ENCODE measurements at regions not wholly inside any gene's neighbourhood (a gene's known extent, or its start where the extent isn't known, plus 50 kb on each side); places are given as distances from the start of the nearest gene placed in this dataset.
A peak's percentile ranks its signal among the peaks of the same experiment; 100 is the strongest.

- Histone ChIP-seq H3K9ac (no peak overlapping the region), H3K79me2 (ENCODE audit: insufficient read depth) (no peaks in the 10 kb centered on the region), H3K4me2 (ENCODE audit: unreplicated experiment) (no peak overlapping the region), H3K27me3 (replicated peaks; ENCODE audit: insufficient read depth) (no peaks in the 10 kb centered on the region), H3K36me3 (ENCODE audit: low read depth) (no peaks in the 10 kb centered on the region), H3K4me3 (no peak overlapping the region), H3K9me2 (ENCODE audit: insufficient read depth) (no peaks in the 10 kb centered on the region), H4K20me1 (ENCODE audit: insufficient read depth) (no peaks in the 10 kb centered on the region), H3K4me1 (ENCODE audit: insufficient read depth) (no peaks in the 10 kb centered on the region), H3F3A (ENCODE audit: insufficient read depth) (no peaks in the 10 kb centered on the region), H2AFZ (no peak overlapping the region), H3K27ac (no peak overlapping the region), H3K9me3 (ENCODE audit: low read depth) (no peaks in the 10 kb centered on the region)
- TF ChIP-seq EZH2 (IDR thresholded peaks at IDR 0.05; ENCODE audit: insufficient read depth, poor library complexity, severe bottlenecking) (no peak), EZH2phosphoT487 (IDR thresholded peaks at IDR 0.05; ENCODE audit: insufficient read depth, low read depth) (no peak)
- no peak for DNase-seq
- in situ Hi-C loops (cut with MboI), result no loop called here
- WGBS, 2 experiments (ENCODE audit: low coverage in 1 of 2, low lambda C conversion rate in 2 of 2, missing lambda C conversion rate in 2 of 2), result 31 to 39% methylated on average over 2 of the region's 2 CpGs
Observed at GRCh38 chr4:143784567-143784966, 84.1 kb upstream of the FREM3 start.

- Histone ChIP-seq H3K9me3 (ENCODE audit: low read depth) (no peaks in the 10 kb centered on the region), H3K4me3 (no peak overlapping the region), H3K27ac (no peak overlapping the region), H4K20me1 (ENCODE audit: insufficient read depth) (no peaks in the 10 kb centered on the region), H3K27me3 (replicated peaks; ENCODE audit: insufficient read depth) (no peaks in the 10 kb centered on the region), H3K9me2 (ENCODE audit: insufficient read depth) (no peaks in the 10 kb centered on the region), H3K4me1 (ENCODE audit: insufficient read depth) (no peaks in the 10 kb centered on the region), H2AFZ (no peak overlapping the region), H3F3A (ENCODE audit: insufficient read depth) (no peaks in the 10 kb centered on the region), H3K79me2 (ENCODE audit: insufficient read depth) (no peaks in the 10 kb centered on the region), H3K4me2 (ENCODE audit: unreplicated experiment) (no peak overlapping the region), H3K9ac (no peak overlapping the region), H3K36me3 (ENCODE audit: low read depth) (no peaks in the 10 kb centered on the region)
- peak; percentile 8 for DNase-seq
- WGBS, 2 experiments (ENCODE audit: low coverage in 1 of 2, low lambda C conversion rate in 2 of 2, missing lambda C conversion rate in 2 of 2), result 56 to 72% methylated on average over 1 of the region's 1 CpG
- TF ChIP-seq EZH2 (IDR thresholded peaks at IDR 0.05; ENCODE audit: insufficient read depth, poor library complexity, severe bottlenecking) (no peak), EZH2phosphoT487 (IDR thresholded peaks at IDR 0.05; ENCODE audit: insufficient read depth, low read depth) (no peak)
- in situ Hi-C loops (cut with MboI), result no loop called here
Observed at GRCh38 chr4:143782521-143782920, 82.0 kb upstream of the FREM3 start.

GRCh38 chr4:143773998-143774895 lies 73.8 kb upstream of the FREM3 start:
- no peaks in the 10 kb centered on the region for H3K9me2 ChIP-seq (ENCODE audit: insufficient read depth)
- H3K9ac ChIP-seq, result no peak overlapping the region
- H4K20me1 ChIP-seq (ENCODE audit: insufficient read depth), result no peaks in the 10 kb centered on the region
- no peak for TF ChIP-seq EZH2phosphoT487 (IDR thresholded peaks at IDR 0.05; ENCODE audit: insufficient read depth, low read depth)
- TF ChIP-seq EZH2 (IDR thresholded peaks at IDR 0.05; ENCODE audit: insufficient read depth, poor library complexity, severe bottlenecking), result no peak
- H2AFZ ChIP-seq, result no peak overlapping the region
- H3K27me3 ChIP-seq (replicated peaks; ENCODE audit: insufficient read depth), result no peaks in the 10 kb centered on the region
- H3K9me3 ChIP-seq (ENCODE audit: low read depth), result no peaks in the 10 kb centered on the region
- H3K4me2 ChIP-seq (ENCODE audit: unreplicated experiment), result no peak overlapping the region
- H3K36me3 ChIP-seq (ENCODE audit: low read depth), result no peaks in the 10 kb centered on the region
- peaks cover 20% of the 10 kb centered on the region for H3F3A ChIP-seq (ENCODE audit: insufficient read depth)
- H3K27ac ChIP-seq, result no peak overlapping the region
- in situ Hi-C loops (cut with MboI), result no loop called here
- H3K79me2 ChIP-seq (ENCODE audit: insufficient read depth), result no peaks in the 10 kb centered on the region
- no peak overlapping the region; the same call in 1 of the 2 replicates for H3K4me3 ChIP-seq
- 66 to 68% methylated on average over 8 of the region's 8 CpGs for WGBS, 2 experiments (ENCODE audit: low coverage in 1 of 2, low lambda C conversion rate in 2 of 2, missing lambda C conversion rate in 2 of 2)
- H3K4me1 ChIP-seq (ENCODE audit: insufficient read depth), result peaks cover 30% of the 10 kb centered on the region
- peak; percentile 69 for DNase-seq

- TF ChIP-seq EZH2phosphoT487 (IDR thresholded peaks at IDR 0.05; ENCODE audit: insufficient read depth, low read depth) (no peak), EZH2 (IDR thresholded peaks at IDR 0.05; ENCODE audit: insufficient read depth, poor library complexity, severe bottlenecking) (no peak)
- no peaks in the 10 kb centered on the region for H4K20me1 ChIP-seq (ENCODE audit: insufficient read depth)
- no peaks in the 10 kb centered on the region for H3K27me3 ChIP-seq (replicated peaks; ENCODE audit: insufficient read depth)
- peak overlapping the region; percentile 28 for H3K4me2 ChIP-seq (ENCODE audit: unreplicated experiment)
- H3K9me2 ChIP-seq (ENCODE audit: insufficient read depth), result no peaks in the 10 kb centered on the region
- H3K4me3 ChIP-seq, result no peak overlapping the region; the same call in 1 of the 2 replicates
- H3K79me2 ChIP-seq (ENCODE audit: insufficient read depth), result no peaks in the 10 kb centered on the region
- H3K36me3 ChIP-seq (ENCODE audit: low read depth), result no peaks in the 10 kb centered on the region
- H3K27ac ChIP-seq, result peak overlapping the region; percentile 58
- DNase-seq, result peak; percentile 54
- H3K9me3 ChIP-seq (ENCODE audit: low read depth), result no peaks in the 10 kb centered on the region
- in situ Hi-C loops (cut with MboI), result no loop called here
- no peak overlapping the region for H2AFZ ChIP-seq
- peaks cover 42% of the 10 kb centered on the region for H3K4me1 ChIP-seq (ENCODE audit: insufficient read depth)
- H3F3A ChIP-seq (ENCODE audit: insufficient read depth), result peaks cover 24% of the 10 kb centered on the region
- peak overlapping the region; percentile 6; the same call in 1 of the 2 replicates for H3K9ac ChIP-seq
Observed at GRCh38 chr4:143771269-143771668, 70.8 kb upstream of the FREM3 start.
